AG04450 (cell line): ENCODE measurements at regions not wholly inside any gene's neighbourhood (a gene's known extent, or its start where the extent isn't known, plus 50 kb on each side); places are given as distances from the start of the nearest gene placed in this dataset. TPM values are rescaled to one million over a fixed set of nuclear protein-coding genes. Genes with fewer than 3 reads are reported as not detected.

Source experiments
- CTCF ChIA-PET: fragments of 300-600, 350-600 bp; formaldehyde crosslinking; extraction: SDS; loops from one replicate; lab custom pipeline; 2022; ENCODE audit warnings: antibody characterized with exemption, inconsistent platforms; lab: Charles Lee
- POLR2A ChIA-PET: fragments of 350-600 bp; formaldehyde crosslinking; extraction: SDS; loops from one replicate; lab custom pipeline; 2021; ENCODE audit warnings: antibody characterized with exemption, inconsistent platforms; lab: Yijun Ruan, JAX
- DNase-seq: peaks from one replicate; pipeline ENCODE4 v3.0.0-alpha.2; 2011; ENCODE audit warnings: low read depth, low spot score
- H3K27ac ChIP-seq: one replicate; pipeline ENCODE4 v1.5.1; 2012; ENCODE audit warnings: low read depth, low read length, control low read depth
- H3K27me3 ChIP-seq: one replicate; pipeline ENCODE4 v1.6.0; 2012; ENCODE audit warnings: low read length; ENCODE audit not compliant: control insufficient read depth, insufficient read depth
- H3K4me3 ChIP-seq: 2 replicates; pipeline ENCODE4 v1.5.1; 2011; ENCODE audit warnings: mild to moderate bottlenecking, low read depth, low read length, control low read depth
- H3K9me3 ChIP-seq: 2 replicates; pipeline ENCODE4 v1.5.1; 2012; ENCODE audit warnings: low read length; ENCODE audit not compliant: control insufficient read depth, insufficient read depth
- small RNA-seq: library from RNA; depleted of rRNA; stranded (forward); fragments of <200 nt; gene quantifications from one replicate; pipeline ENCODE3, GENCODE V24; 2012; ENCODE audit warnings: low read depth; ENCODE audit not compliant: insufficient read length
- TF ChIP-seq, protein P1 (sequence below): IDR thresholded peaks from 2 replicates; pipeline ENCODE4 v1.5.1; 2011; ENCODE audit warnings: low read depth, low read length, control low read depth, inconsistent platforms

- H3K4me3 ChIP-seq = no peak overlapping the region
- ChIA-PET CTCF (interaction anchor here (1.0 kb wide), 1 partner anchor 47 kb away, joined by 4 read pairs; no protein-coding TSS in a partner anchor), POLR2A (no interaction called here)
- no peak for DNase-seq
- no peaks in the 10 kb centered on the region for H3K27me3 ChIP-seq
- H3K27ac ChIP-seq = no peak overlapping the region
- H3K9me3 ChIP-seq = peaks cover 3% of the 10 kb centered on the region; the same call in 1 of the 2 replicates
- TF ChIP-seq, protein P1, sequence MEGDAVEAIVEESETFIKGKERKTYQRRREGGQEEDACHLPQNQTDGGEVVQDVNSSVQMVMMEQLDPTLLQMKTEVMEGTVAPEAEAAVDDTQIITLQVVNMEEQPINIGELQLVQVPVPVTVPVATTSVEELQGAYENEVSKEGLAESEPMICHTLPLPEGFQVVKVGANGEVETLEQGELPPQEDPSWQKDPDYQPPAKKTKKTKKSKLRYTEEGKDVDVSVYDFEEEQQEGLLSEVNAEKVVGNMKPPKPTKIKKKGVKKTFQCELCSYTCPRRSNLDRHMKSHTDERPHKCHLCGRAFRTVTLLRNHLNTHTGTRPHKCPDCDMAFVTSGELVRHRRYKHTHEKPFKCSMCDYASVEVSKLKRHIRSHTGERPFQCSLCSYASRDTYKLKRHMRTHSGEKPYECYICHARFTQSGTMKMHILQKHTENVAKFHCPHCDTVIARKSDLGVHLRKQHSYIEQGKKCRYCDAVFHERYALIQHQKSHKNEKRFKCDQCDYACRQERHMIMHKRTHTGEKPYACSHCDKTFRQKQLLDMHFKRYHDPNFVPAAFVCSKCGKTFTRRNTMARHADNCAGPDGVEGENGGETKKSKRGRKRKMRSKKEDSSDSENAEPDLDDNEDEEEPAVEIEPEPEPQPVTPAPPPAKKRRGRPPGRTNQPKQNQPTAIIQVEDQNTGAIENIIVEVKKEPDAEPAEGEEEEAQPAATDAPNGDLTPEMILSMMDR = no peak
Measured at GRCh38 chr4:105093975-105094374, 52.7 kb upstream of the TET2 start.

Small RNA genes in the stretch of these regions (small RNA-seq; reads per million reads assigned to genes)
- not detected for gene AC096577.2
- gene RNU6-351P = not detected
